Mesenchymal stem cell (in vitro differentiated cells and primary cell): ENCODE measurements at regions not wholly inside any gene's neighbourhood (a gene's known extent, or its start where the extent isn't known, plus 50 kb on each side); places are given as distances from the start of the nearest gene placed in this dataset.
A peak's percentile ranks its signal among the peaks of the same experiment; 100 is the strongest.

Source experiments
- DNase-seq: peaks from one replicate; pipeline ENCODE4 v3.0.0-alpha.2; 2013
- H2AFZ ChIP-seq: one replicate; pipeline ENCODE4 v1.6.1; 2013; ENCODE audit warnings: low read depth, mild to moderate bottlenecking, control low read depth, inconsistent platforms, low read length, moderate library complexity
- H2AK5ac ChIP-seq: 2 replicates; pipeline ENCODE4 v1.6.1; 2013; ENCODE audit warnings: low read length, moderate library complexity, mild to moderate bottlenecking, inconsistent platforms; ENCODE audit not compliant: severe bottlenecking
- H2BK120ac ChIP-seq: one replicate; pipeline ENCODE4 v1.6.1; 2013; ENCODE audit warnings: low read depth, mild to moderate bottlenecking, inconsistent platforms, low read length, moderate library complexity
- H2BK12ac ChIP-seq, 2 experiments: one replicate each; pipeline ENCODE4 v1.6.1; 2013; ENCODE audit warnings: inconsistent platforms in 2 of 2, low read length in 2 of 2, mild to moderate bottlenecking in 2 of 2, moderate library complexity in 2 of 2, control low read depth in 1 of 2
- H2BK15ac ChIP-seq: one replicate; pipeline ENCODE4 v1.6.1; 2013; ENCODE audit warnings: mild to moderate bottlenecking, low read depth, inconsistent platforms; ENCODE audit not compliant: poor library complexity, severe bottlenecking
- H2BK5ac ChIP-seq: 2 replicates; pipeline ENCODE4 v1.6.1; 2013; ENCODE audit warnings: low read depth, mild to moderate bottlenecking, low read length, control low read depth, inconsistent platforms; ENCODE audit not compliant: poor library complexity, severe bottlenecking
- H3K14ac ChIP-seq, 2 experiments: one replicate each; pipeline ENCODE4 v1.6.1; 2013; ENCODE audit warnings: inconsistent platforms in 2 of 2, low read length in 2 of 2, control low read depth in 1 of 2, mild to moderate bottlenecking in 1 of 2, moderate library complexity in 1 of 2
- H3K18ac ChIP-seq, 2 experiments: one replicate each; pipeline ENCODE4 v1.6.1; 2013; ENCODE audit warnings: inconsistent platforms in 2 of 2, low read length in 2 of 2, control low read depth in 1 of 2, low read depth in 1 of 2, mild to moderate bottlenecking in 1 of 2
- H3K23ac ChIP-seq, 2 experiments: one replicate each; pipeline ENCODE4 v1.6.1; 2013; ENCODE audit warnings: inconsistent platforms in 2 of 2, low read length in 2 of 2, mild to moderate bottlenecking in 2 of 2, moderate library complexity in 2 of 2, control low read depth in 1 of 2
- H3K27ac ChIP-seq: 2 replicates; pipeline ENCODE4 v1.5.1; 2013; ENCODE audit warnings: mild to moderate bottlenecking, moderate library complexity, low read length, control low read depth, inconsistent platforms; ENCODE audit not compliant: poor library complexity, severe bottlenecking
- H3K27me3 ChIP-seq, 2 experiments: 2 replicates each; pipeline versions ENCODE4 v1.6.1 to v1.7.0; 2013; ENCODE audit warnings: low read length in 2 of 2, mild to moderate bottlenecking in 2 of 2, moderate library complexity in 2 of 2, control low read depth in 1 of 2, inconsistent platforms in 1 of 2; ENCODE audit not compliant: control insufficient read depth in 1 of 2, insufficient read depth in 1 of 2
- H3K36me3 ChIP-seq, 2 experiments: 2 replicates each; pipeline versions ENCODE4 v1.6.1 to v1.7.0; 2013; ENCODE audit warnings: low read length in 2 of 2, control low read depth in 1 of 2, inconsistent platforms in 1 of 2, low read depth in 1 of 2, mild to moderate bottlenecking in 1 of 2; ENCODE audit not compliant: insufficient read depth in 2 of 2, control insufficient read depth in 1 of 2
- H3K4ac ChIP-seq, 2 experiments: one replicate each; pipeline ENCODE4 v1.6.1; 2013; ENCODE audit warnings: inconsistent platforms in 2 of 2, low read length in 2 of 2, mild to moderate bottlenecking in 2 of 2, moderate library complexity in 2 of 2, control low read depth in 1 of 2, low read depth in 1 of 2
- H3K4me1 ChIP-seq: 2 replicates; pipeline ENCODE4 v1.6.1; 2013; ENCODE audit warnings: low read depth, low read length, control low read depth; ENCODE audit not compliant: control insufficient read depth, insufficient read depth
- H3K4me2 ChIP-seq: 2 replicates; pipeline ENCODE4 v1.6.1; 2013; ENCODE audit warnings: low read length, mild to moderate bottlenecking, inconsistent platforms; ENCODE audit not compliant: poor library complexity, severe bottlenecking
- H3K4me3 ChIP-seq, 2 experiments: 2 replicates each; pipeline versions ENCODE4 v1.5.1 to v1.7.0; 2013; ENCODE audit warnings: low read length in 2 of 2, mild to moderate bottlenecking in 2 of 2, control low read depth in 1 of 2, low read depth in 1 of 2; ENCODE audit not compliant: insufficient read depth in 1 of 2
- H3K79me1 ChIP-seq: replicated peaks from 2 replicates; pipeline ENCODE4 v1.6.1; 2013; ENCODE audit warnings: mild to moderate bottlenecking, control low read depth, low read length, inconsistent platforms; ENCODE audit not compliant: poor library complexity, severe bottlenecking
- H3K9ac ChIP-seq: 2 replicates; pipeline ENCODE4 v1.7.0; 2013; ENCODE audit warnings: mild to moderate bottlenecking, low read length, moderate library complexity
- H3K9me3 ChIP-seq: 2 replicates; pipeline ENCODE4 v1.7.0; 2013; ENCODE audit warnings: mild to moderate bottlenecking, low read length; ENCODE audit not compliant: control insufficient read depth
- H4K8ac ChIP-seq: one replicate; pipeline ENCODE4 v1.6.1; 2013; ENCODE audit warnings: inconsistent platforms, mild to moderate bottlenecking, low read length, moderate library complexity
- H4K91ac ChIP-seq: one replicate; pipeline ENCODE4 v1.6.1; 2013; ENCODE audit warnings: mild to moderate bottlenecking, low read length, inconsistent platforms
- WGBS: methylation state at CpG from one replicate; pipeline ENCODE4 v1.1.7; 2013; ENCODE audit warnings: mixed read lengths; 5-methylcytosine and 5-hydroxymethylcytosine counted together

- H2BK15ac ChIP-seq: no peak overlapping the region
- no peak overlapping the region for H4K91ac ChIP-seq
- no peak overlapping the region for H4K8ac ChIP-seq
- H3K36me3 ChIP-seq: no peaks in the 10 kb centered on the region
- no peaks in the 10 kb centered on the region for H3K9me3 ChIP-seq
- no peak overlapping the region for H2AFZ ChIP-seq
- peak; percentile 12 for DNase-seq
- H3K27me3 ChIP-seq: no peaks in the 10 kb centered on the region
- WGBS: 83% methylated on average over 2 of the region's 4 CpGs
- no peak overlapping the region for H3K18ac ChIP-seq
- no peak overlapping the region for H3K23ac ChIP-seq
- no peak overlapping the region for H3K4ac ChIP-seq
- no peak overlapping the region for H2AK5ac ChIP-seq
- H3K14ac ChIP-seq: no peak overlapping the region
- no peak overlapping the region for H3K4me3 ChIP-seq
- no peak overlapping the region for H2BK5ac ChIP-seq
- no peak overlapping the region for H2BK12ac ChIP-seq
- no peaks in the 10 kb centered on the region for H3K4me1 ChIP-seq
- no peak overlapping the region for H3K4me2 ChIP-seq
- H3K9ac ChIP-seq: no peak overlapping the region
- no peak overlapping the region for H2BK120ac ChIP-seq
- H3K27ac ChIP-seq: no peak overlapping the region
- H3K79me1 ChIP-seq: no peaks in the 10 kb centered on the region
Observed at GRCh38 chr9:26158631-26159150, 480.4 kb upstream of the TUSC1 start.

- H2BK15ac ChIP-seq: no peak overlapping the region
- no peaks in the 10 kb centered on the region for H3K79me1 ChIP-seq
- H3K36me3 ChIP-seq: no peaks in the 10 kb centered on the region
- H3K4me3 ChIP-seq: no peak overlapping the region
- no peak overlapping the region for H3K27ac ChIP-seq
- no peak for DNase-seq
- no peak overlapping the region for H3K4ac ChIP-seq
- no peaks in the 10 kb centered on the region for H3K4me1 ChIP-seq
- no peak overlapping the region for H2AK5ac ChIP-seq
- H3K18ac ChIP-seq: no peak overlapping the region
- no peak overlapping the region for H3K4me2 ChIP-seq
- no peaks in the 10 kb centered on the region for H3K9me3 ChIP-seq
- H2BK5ac ChIP-seq: no peak overlapping the region
- H4K8ac ChIP-seq: no peak overlapping the region
- no peak overlapping the region for H4K91ac ChIP-seq
- H3K23ac ChIP-seq: no peak overlapping the region
- H2BK12ac ChIP-seq: no peak overlapping the region
- H2BK120ac ChIP-seq: no peak overlapping the region
- no peaks in the 10 kb centered on the region for H3K27me3 ChIP-seq
- H3K14ac ChIP-seq: no peak overlapping the region
- WGBS: 93% methylated on average over 4 of the region's 5 CpGs
- H2AFZ ChIP-seq: no peak overlapping the region
- H3K9ac ChIP-seq: no peak overlapping the region
Observed at GRCh38 chr9:26157411-26157810, 479.2 kb upstream of the TUSC1 start.

- Histone ChIP-seq H3K18ac (no peak overlapping the region), H3K79me1 (no peaks in the 10 kb centered on the region), H3K4me2 (no peak overlapping the region), H3K36me3 (no peaks in the 10 kb centered on the region), H2BK120ac (no peak overlapping the region), H2BK5ac (no peak overlapping the region), H4K8ac (no peak overlapping the region), H2AFZ (no peak overlapping the region), H3K14ac (no peak overlapping the region), H3K4me1 (no peaks in the 10 kb centered on the region), H2BK15ac (no peak overlapping the region), H3K27ac (no peak overlapping the region), H2BK12ac (no peak overlapping the region), H3K23ac (no peak overlapping the region), H3K9me3 (no peaks in the 10 kb centered on the region), H2AK5ac (no peak overlapping the region), H3K4ac (no peak overlapping the region), H4K91ac (no peak overlapping the region), H3K9ac (no peak overlapping the region), H3K4me3 (no peak overlapping the region), H3K27me3 (no peaks in the 10 kb centered on the region)
- WGBS: no CpG with 5 or more reads among the region's 2 CpGs
- no peak for DNase-seq
Observed at GRCh38 chr9:26152350-26152749, 474.1 kb upstream of the TUSC1 start.

GRCh38 chr9:26148128-26148527 is 469.9 kb upstream of the TUSC1 start:
- no peaks in the 10 kb centered on the region for H3K36me3 ChIP-seq
- no peak overlapping the region for H3K4me3 ChIP-seq
- H3K18ac ChIP-seq: no peak overlapping the region
- no peak overlapping the region for H2AK5ac ChIP-seq
- no peak for DNase-seq
- no peak overlapping the region for H3K27ac ChIP-seq
- H3K4me2 ChIP-seq: no peak overlapping the region
- H2BK12ac ChIP-seq: no peak overlapping the region
- H3K27me3 ChIP-seq: no peaks in the 10 kb centered on the region
- no peak overlapping the region for H2BK5ac ChIP-seq
- H3K9me3 ChIP-seq: no peaks in the 10 kb centered on the region
- H3K4ac ChIP-seq: no peak overlapping the region
- H2AFZ ChIP-seq: no peak overlapping the region
- WGBS: no CpG with 5 or more reads among the region's 2 CpGs
- H4K91ac ChIP-seq: no peak overlapping the region
- no peak overlapping the region for H2BK15ac ChIP-seq
- no peak overlapping the region for H4K8ac ChIP-seq
- H3K9ac ChIP-seq: no peak overlapping the region
- H3K14ac ChIP-seq: no peak overlapping the region
- H3K4me1 ChIP-seq: no peaks in the 10 kb centered on the region
- no peak overlapping the region for H3K23ac ChIP-seq
- no peaks in the 10 kb centered on the region for H3K79me1 ChIP-seq
- H2BK120ac ChIP-seq: no peak overlapping the region
